A673 (cell line): ENCODE measurements at regions not wholly inside any gene's neighbourhood (a gene's known extent, or its start where the extent isn't known, plus 50 kb on each side); places are given as distances from the start of the nearest gene placed in this dataset.

Experiments
- EZH2 ChIP-seq: fragments of 200-600 bp; sonication (generic); IDR thresholded peaks from 2 replicates; pipeline ENCODE4 v1.6.1; 2017; ENCODE audit warnings: borderline replicate concordance, low read depth, mild to moderate bottlenecking, mixed read lengths, antibody characterized with exemption, low read length; ENCODE audit not compliant: poor library complexity, severe bottlenecking
- TF ChIP-seq, protein P1 (sequence below): fragments of 300-800, 200-600 bp; sonication (generic); conservative IDR thresholded peaks from 2 replicates; pipeline ENCODE4 v1.5.1; 2017; ENCODE audit warnings: low read depth, mild to moderate bottlenecking, antibody characterized with exemption, low read length, moderate library complexity, mixed read lengths

DNA sequence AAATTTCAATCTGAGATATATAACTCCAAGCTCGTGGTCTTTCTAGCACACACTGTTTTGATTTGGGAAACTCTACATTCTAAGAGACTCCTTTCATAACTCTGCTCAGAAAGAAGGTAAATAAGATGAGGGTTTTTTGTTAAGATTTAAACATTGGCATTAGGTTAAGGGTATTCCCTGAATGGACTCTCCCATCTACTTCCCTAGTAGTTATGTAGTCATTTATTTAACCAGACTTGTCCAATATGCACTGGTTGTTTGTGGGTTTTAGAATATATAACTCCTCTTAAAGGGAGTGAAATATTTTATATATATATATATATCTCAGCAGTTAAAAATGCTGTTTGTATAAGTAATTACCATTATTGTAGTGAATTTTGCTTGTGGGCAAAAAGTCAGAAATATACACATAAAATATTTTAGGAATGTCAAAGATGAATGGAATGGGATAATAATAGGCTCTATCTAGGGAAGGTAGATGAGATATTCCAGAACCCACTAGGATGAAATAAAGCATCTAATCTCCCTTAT, 61.5 kb upstream of the WDR75 start:
- TF ChIP-seq, protein P1, sequence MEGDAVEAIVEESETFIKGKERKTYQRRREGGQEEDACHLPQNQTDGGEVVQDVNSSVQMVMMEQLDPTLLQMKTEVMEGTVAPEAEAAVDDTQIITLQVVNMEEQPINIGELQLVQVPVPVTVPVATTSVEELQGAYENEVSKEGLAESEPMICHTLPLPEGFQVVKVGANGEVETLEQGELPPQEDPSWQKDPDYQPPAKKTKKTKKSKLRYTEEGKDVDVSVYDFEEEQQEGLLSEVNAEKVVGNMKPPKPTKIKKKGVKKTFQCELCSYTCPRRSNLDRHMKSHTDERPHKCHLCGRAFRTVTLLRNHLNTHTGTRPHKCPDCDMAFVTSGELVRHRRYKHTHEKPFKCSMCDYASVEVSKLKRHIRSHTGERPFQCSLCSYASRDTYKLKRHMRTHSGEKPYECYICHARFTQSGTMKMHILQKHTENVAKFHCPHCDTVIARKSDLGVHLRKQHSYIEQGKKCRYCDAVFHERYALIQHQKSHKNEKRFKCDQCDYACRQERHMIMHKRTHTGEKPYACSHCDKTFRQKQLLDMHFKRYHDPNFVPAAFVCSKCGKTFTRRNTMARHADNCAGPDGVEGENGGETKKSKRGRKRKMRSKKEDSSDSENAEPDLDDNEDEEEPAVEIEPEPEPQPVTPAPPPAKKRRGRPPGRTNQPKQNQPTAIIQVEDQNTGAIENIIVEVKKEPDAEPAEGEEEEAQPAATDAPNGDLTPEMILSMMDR: no peak
- no peak for TF ChIP-seq EZH2
